Ammon's horn (tissue), 1 donor: ENCODE measurements at regions not wholly inside any gene's neighbourhood (a gene's known extent, or its start where the extent isn't known, plus 50 kb on each side); places are given as distances from the start of the nearest gene placed in this dataset.
"Not testable (repeated sequence)": the region's sequence is repeated elsewhere in the genome, so short reads cannot be mapped to it uniquely, and the experiment has no call there.

Source experiments
- DNase-seq: peaks from one replicate; pipeline ENCODE4 v3.0.0-alpha.2; 2016; ENCODE audit warnings: low spot score

- no peak for DNase-seq
These were observed 138.7 kb downstream of the YTHDC2 start for GRCh38 chr5:113652161-113652560.

- DNase-seq, result no peak
These were observed 141.3 kb downstream of the YTHDC2 start for GRCh38 chr5:113654828-113655227.

GRCh38 chr5:113660206-113660605 is 146.7 kb downstream of the YTHDC2 start:
- DNase-seq, result no peak

GRCh38 chr5:113660706-113661250 is 147.3 kb downstream of the YTHDC2 start:
- peak; percentile 25 for DNase-seq

GRCh38 chr5:113663879-113664541 is 150.5 kb downstream of the YTHDC2 start:
- no peak for DNase-seq

GRCh38 chr5:113673041-113673440 is 159.5 kb downstream of the YTHDC2 start:
- no peak for DNase-seq

- no peak for DNase-seq
These were observed 161.7 kb downstream of the YTHDC2 start for GRCh38 chr5:113675166-113675565.

GRCh38 chr5:113678202-113678601 is 164.7 kb downstream of the YTHDC2 start:
- no peak for DNase-seq

- peak; percentile 79 for DNase-seq
These were observed 165.6 kb downstream of the YTHDC2 start for GRCh38 chr5:113678924-113679575.

GRCh38 chr5:113680534-113680933 is 167.0 kb downstream of the YTHDC2 start:
- no peak for DNase-seq

- DNase-seq, result no peak
These were observed 169.1 kb downstream of the YTHDC2 start for GRCh38 chr5:113682497-113683136.

GRCh38 chr5:113683211-113683610 is 169.7 kb downstream of the YTHDC2 start:
- no peak for DNase-seq

GRCh38 chr5:113686599-113686998 is 173.1 kb downstream of the YTHDC2 start:
- no peak for DNase-seq

GRCh38 chr5:113689647-113690046 is 176.2 kb downstream of the YTHDC2 start:
- DNase-seq, result no peak

- peak; percentile 4 for DNase-seq
These were observed 179.0 kb downstream of the YTHDC2 start for GRCh38 chr5:113692466-113692865.

GRCh38 chr5:113692891-113693457 is 179.5 kb downstream of the YTHDC2 start:
- DNase-seq, result peak; percentile 16

- DNase-seq, result peak; percentile 3
These were observed 180.2 kb downstream of the YTHDC2 start for GRCh38 chr5:113693701-113694100.

GRCh38 chr5:113694576-113694975 is 181.1 kb downstream of the YTHDC2 start:
- no peak for DNase-seq

GRCh38 chr5:113703266-113703665 is 189.8 kb downstream of the YTHDC2 start:
- no peak for DNase-seq

- no peak for DNase-seq
These were observed 192.2 kb downstream of the YTHDC2 start for GRCh38 chr5:113705657-113706056.

- no peak for DNase-seq
These were observed 199.6 kb downstream of the YTHDC2 start for GRCh38 chr5:113713051-113713450.

- DNase-seq, result not testable (repeated sequence)
These were observed 202.4 kb downstream of the YTHDC2 start for GRCh38 chr5:113715921-113716320.

GRCh38 chr5:113719549-113719948 is 206.1 kb downstream of the YTHDC2 start:
- no peak for DNase-seq
